ENCODE measurements at regions not wholly inside any gene's neighbourhood (a gene's known extent, or its start where the extent isn't known, plus 50 kb on each side); places are given as distances from the start of the nearest gene placed in this dataset.

DNA sequence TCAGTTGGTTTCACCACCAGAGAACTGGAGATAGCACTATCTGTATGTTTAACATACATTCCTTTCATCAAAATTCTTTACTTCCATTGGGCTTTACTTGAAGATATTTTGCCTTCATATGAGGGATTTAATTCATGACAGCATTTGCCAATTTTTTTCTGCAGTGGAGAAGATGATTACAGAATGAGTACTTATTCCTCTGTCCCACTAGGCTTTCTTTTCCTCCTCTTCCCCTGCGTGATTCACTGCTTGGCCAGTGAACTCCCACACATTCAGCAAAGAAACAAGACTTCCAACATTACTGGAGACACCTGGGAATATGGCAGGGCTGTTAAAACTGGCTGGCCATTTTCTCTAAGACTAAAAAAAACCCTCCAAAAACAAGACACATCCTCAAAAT is 425.8 kb upstream of the KCNH7 start:
- TF ChIP-seq, protein P1, sequence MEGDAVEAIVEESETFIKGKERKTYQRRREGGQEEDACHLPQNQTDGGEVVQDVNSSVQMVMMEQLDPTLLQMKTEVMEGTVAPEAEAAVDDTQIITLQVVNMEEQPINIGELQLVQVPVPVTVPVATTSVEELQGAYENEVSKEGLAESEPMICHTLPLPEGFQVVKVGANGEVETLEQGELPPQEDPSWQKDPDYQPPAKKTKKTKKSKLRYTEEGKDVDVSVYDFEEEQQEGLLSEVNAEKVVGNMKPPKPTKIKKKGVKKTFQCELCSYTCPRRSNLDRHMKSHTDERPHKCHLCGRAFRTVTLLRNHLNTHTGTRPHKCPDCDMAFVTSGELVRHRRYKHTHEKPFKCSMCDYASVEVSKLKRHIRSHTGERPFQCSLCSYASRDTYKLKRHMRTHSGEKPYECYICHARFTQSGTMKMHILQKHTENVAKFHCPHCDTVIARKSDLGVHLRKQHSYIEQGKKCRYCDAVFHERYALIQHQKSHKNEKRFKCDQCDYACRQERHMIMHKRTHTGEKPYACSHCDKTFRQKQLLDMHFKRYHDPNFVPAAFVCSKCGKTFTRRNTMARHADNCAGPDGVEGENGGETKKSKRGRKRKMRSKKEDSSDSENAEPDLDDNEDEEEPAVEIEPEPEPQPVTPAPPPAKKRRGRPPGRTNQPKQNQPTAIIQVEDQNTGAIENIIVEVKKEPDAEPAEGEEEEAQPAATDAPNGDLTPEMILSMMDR (IDR thresholded peaks at IDR 0.05; ENCODE audit: control insufficient read depth, insufficient read depth, low read depth, low read length, missing control alignments): no peak
- no peak overlapping the region for H3K4me3 ChIP-seq (ENCODE audit: control insufficient read depth, low read depth, low read length)
- DNase-seq (ENCODE audit: low read depth): peak; percentile 4

DNA sequence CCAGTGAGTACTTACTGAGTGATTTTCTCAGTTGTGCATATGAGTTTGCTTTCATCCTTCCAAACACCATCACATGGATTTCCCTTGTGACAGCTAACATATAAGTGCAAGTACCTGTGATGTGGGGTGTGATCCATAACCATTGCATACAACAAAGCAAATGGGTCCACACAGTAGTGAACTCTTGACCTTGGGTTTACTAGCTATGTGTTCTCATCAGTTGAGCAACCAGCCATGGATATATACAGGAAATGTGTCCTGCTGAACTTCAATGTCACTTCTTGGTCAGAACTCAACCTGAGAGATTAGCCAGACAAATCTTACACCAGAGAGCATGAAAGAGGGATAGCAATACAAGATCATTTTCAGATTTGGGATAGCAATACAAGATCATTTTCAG is 420.9 kb upstream of the KCNH7 start:
- H3K4me3 ChIP-seq (ENCODE audit: control insufficient read depth, low read depth, low read length): no peak overlapping the region
- TF ChIP-seq, protein P1 (IDR thresholded peaks at IDR 0.05; ENCODE audit: control insufficient read depth, insufficient read depth, low read depth, low read length, missing control alignments): no peak
- DNase-seq (ENCODE audit: low read depth): no peak

DNA sequence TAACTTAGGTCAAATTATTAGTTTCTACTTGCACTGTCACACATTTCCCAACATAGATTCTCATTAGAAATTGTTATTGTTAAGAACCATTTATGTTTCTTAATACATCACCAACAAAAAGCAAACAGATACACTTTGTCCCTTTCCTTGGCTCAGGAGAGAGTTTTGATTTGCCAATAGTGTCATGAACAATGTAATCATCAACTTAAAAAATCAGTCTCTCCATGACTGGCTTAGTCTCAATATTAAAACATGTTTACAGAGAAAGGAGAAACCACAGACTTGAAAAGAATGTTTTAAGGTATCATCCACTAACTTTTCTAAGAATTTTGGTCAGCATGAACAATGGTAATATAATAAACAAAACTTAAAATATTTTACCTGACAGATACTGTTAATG is 416.5 kb upstream of the KCNH7 start:
- TF ChIP-seq, protein P1 (IDR thresholded peaks at IDR 0.05; ENCODE audit: control insufficient read depth, insufficient read depth, low read depth, low read length, missing control alignments): no peak
- no peak for DNase-seq (ENCODE audit: low read depth)
- no peak overlapping the region for H3K4me3 ChIP-seq (ENCODE audit: control insufficient read depth, low read depth, low read length)

DNA sequence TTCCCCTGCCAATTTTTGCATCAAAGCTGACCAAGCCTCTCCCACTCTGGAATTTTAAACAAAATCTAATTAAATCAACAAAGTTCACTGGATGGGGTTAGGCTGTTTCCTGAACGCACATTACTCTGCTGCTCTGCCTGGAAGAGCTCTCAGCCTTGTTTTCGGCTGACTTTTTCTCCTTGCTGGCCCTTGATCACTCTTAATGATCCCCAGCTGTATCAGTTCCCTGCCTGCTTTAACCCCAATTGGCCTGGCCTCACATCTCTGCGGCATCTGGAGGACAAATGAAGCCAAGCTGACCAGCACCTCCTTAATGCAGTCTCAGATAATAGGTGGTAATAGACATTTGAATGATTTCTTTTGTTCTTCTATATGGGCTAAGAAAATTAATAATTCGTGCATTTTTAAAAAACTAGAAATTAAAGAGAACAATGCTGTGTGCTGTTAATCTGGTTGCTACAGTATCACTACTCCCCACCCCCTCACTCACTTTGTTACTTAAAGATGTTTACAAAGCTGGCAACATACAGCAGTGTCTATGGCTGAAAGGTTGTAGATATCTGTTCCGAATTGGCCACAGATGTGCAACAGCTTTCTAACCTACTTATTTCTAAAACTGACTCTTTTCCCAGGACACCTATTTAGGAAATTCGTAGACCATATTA is 415.2 kb upstream of the KCNH7 start:
- TF ChIP-seq, protein P1 (IDR thresholded peaks at IDR 0.05; ENCODE audit: control insufficient read depth, insufficient read depth, low read depth, low read length, missing control alignments): no peak
- no peak overlapping the region for H3K4me3 ChIP-seq (ENCODE audit: control insufficient read depth, low read depth, low read length)
- no peak for DNase-seq (ENCODE audit: low read depth)

DNA sequence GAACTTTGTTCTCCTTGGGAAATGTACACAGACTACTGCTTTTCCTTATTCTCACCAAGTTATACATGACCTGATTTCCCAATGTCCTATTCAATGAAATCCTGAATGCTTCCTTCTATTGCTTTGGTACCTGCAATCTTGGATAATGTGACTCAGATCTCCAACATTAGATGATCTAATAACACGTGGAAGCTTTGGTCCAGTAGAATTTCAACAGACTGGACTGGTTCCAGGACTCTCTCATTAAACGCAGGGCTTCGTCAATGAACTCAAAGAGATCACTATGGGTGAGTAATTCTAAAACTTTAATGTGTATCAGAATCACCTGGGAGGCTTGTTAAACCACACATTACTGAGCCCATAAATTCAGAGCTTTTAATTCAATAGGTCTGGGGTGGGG is 413.6 kb upstream of the KCNH7 start:
- no peak for DNase-seq (ENCODE audit: low read depth)
- H3K4me3 ChIP-seq (ENCODE audit: control insufficient read depth, low read depth, low read length): no peak overlapping the region
- TF ChIP-seq, protein P1 (IDR thresholded peaks at IDR 0.05; ENCODE audit: control insufficient read depth, insufficient read depth, low read depth, low read length, missing control alignments): no peak

DNA sequence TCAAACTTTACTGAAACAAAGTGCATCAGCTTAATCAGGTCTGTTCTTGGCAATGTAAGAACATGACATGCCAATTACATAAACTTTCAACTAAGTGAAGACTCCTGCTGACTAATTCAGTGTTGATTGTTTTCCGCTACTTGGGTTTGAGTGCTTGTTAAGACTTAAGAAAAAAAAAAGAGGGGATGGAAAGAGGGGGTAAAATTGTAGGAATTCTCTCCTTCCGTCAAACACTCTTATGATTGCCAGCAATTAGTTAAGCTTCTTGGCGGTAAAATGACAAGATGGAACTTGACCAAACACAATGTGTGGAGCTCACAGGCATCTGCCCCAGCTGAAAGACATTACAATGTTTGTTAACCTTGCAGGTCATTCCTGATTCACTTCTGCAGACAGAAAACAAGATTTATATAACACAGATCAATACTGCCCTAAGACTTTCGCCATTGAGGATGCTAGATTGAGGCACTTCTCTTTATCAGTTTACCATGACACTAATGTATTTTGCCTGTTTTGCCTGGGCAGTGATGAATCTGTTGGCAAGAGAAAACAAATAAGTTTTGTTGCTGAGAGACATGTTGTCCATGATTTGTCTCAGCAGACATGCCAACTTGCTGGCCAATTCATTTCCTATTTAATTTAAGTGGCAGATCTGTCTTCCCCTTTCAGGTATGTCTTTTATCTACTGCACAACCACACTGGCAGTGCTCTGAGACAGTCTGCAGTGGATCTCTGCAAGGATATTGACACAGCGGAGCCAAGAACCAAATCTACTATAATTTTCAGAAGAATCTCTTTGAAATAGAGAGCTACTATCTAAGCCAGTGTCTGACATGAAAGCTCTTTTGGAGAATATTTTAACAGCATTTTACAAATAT is 410.0 kb upstream of the KCNH7 start:
- no peak for DNase-seq (ENCODE audit: low read depth)
- no peak overlapping the region for H3K4me3 ChIP-seq (ENCODE audit: control insufficient read depth, low read depth, low read length)
- TF ChIP-seq, protein P1 (IDR thresholded peaks at IDR 0.05; ENCODE audit: control insufficient read depth, insufficient read depth, low read depth, low read length, missing control alignments): no peak

All from AG09309 (cell line).